Right cardiac atrium (tissue), 5 donors: ENCODE measurements at regions not wholly inside any gene's neighbourhood (a gene's known extent, or its start where the extent isn't known, plus 50 kb on each side); places are given as distances from the start of the nearest gene placed in this dataset.
A peak's percentile ranks its signal among the peaks of the same experiment; 100 is the strongest.
"Not testable (repeated sequence)": the region's sequence is repeated elsewhere in the genome, so short reads cannot be mapped to it uniquely, and the experiment has no call there.

Experiments
- ATAC-seq, 2 donors: fragments of 200-7000 bp; cut with Tn5 transposase; one replicate each; pipeline versions ENCODE4 v1.8.0 to v1.9.1; 2020; ENCODE audit warnings: moderate library complexity in 2 of 2, mild to moderate bottlenecking in 1 of 2
- DNase-seq, 3 donors: peaks; one replicate each; pipeline ENCODE4 v3.0.0-alpha.2; 2020
- H3K27ac ChIP-seq: one replicate; pipeline ENCODE4 v1.5.1; 2013; ENCODE audit warnings: mild to moderate bottlenecking, low read length, control low read depth, moderate library complexity
- H3K27me3 ChIP-seq: one replicate; pipeline ENCODE4 v1.6.1; 2013; ENCODE audit not compliant: control insufficient read depth, insufficient read depth
- H3K4me1 ChIP-seq: one replicate; pipeline ENCODE4 v1.6.1; 2013; ENCODE audit warnings: low read length; ENCODE audit not compliant: control insufficient read depth, insufficient read depth
- H3K4me3 ChIP-seq: one replicate; pipeline ENCODE4 v1.5.1; 2013; ENCODE audit warnings: low read length, control low read depth
- H3K9me3 ChIP-seq: one replicate; pipeline ENCODE4 v1.6.1; 2013; ENCODE audit warnings: low read length; ENCODE audit not compliant: control insufficient read depth
- whole genome bisulfite sequencing: extraction: QIAGEN DNeasy Blood & Tissue Kit; methylation state at CpG from one replicate; pipeline ENCODE4 v1.1.7; 2013; 5-methylcytosine and 5-hydroxymethylcytosine counted together
- intact Hi-C, 4 donors: fragments of 100-400 bp; cut with DNase I; formaldehyde crosslinking; loops; one replicate each; pipeline versions ENCODE4 v1.11.0 to v1.14.0; 2022 to 2023
- donor health status: healthy with polysubstance abuse.
- donor health status: DM: no; HTN: yes; CAD: no.
- donor health status: DM: no; HTN: no; CAD: no.
- donor health status: DM: no; HTN: yes; CAD: no; lungs with severe emphysema.
- donor health status: DM: yes; HTN: yes; CAD: no.

GRCh38 chr3:21020043-21020442 is 731.0 kb downstream of the ZNF385D start:
- H3K27ac ChIP-seq, result no peak overlapping the region
- 43% methylated on average over 2 of the region's 2 CpGs for WGBS
- no peak overlapping the region for H3K4me3 ChIP-seq
- H3K9me3 ChIP-seq, result no peaks in the 10 kb centered on the region
- intact Hi-C loops, result no loop called here
- no peak for DNase-seq
- no peaks in the 10 kb centered on the region for H3K4me1 ChIP-seq
- no peaks in the 10 kb centered on the region for H3K27me3 ChIP-seq
- no peak for ATAC-seq

GRCh38 chr3:21017115-21017852 is 733.7 kb downstream of the ZNF385D start:
- Histone ChIP-seq H3K27ac (no peak overlapping the region), H3K4me1 (no peaks in the 10 kb centered on the region), H3K9me3 (no peaks in the 10 kb centered on the region), H3K27me3 (no peaks in the 10 kb centered on the region), H3K4me3 (no peak overlapping the region)
- intact Hi-C loops, result no loop called here
- 89% methylated on average over 10 of the region's 10 CpGs for WGBS
- ATAC-seq, result no peak
- DNase-seq, result no peak

DNA sequence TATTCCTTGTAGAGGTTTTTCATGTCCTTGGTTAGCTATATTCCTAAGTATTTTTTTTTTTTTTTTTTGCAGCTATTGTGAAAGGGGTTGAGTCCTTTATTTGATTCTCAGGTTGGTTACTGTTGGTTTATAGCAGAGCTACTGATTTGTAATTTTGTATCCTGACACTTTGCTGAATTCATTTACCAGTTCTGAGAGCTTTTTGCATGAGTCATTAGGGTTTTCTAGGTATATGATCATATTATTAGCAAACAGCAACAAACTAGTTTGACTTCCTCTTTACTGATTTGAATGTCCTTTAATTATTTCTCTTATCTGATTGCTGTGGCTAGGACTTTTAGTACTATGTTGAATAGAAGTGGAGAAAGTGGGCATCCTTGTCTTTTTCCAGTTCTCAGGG is 737.4 kb downstream of the ZNF385D start:
- no peaks in the 10 kb centered on the region for H3K27me3 ChIP-seq
- ATAC-seq (no peak), DNase-seq (no peak)
- no peaks in the 10 kb centered on the region for H3K4me1 ChIP-seq
- no peaks in the 10 kb centered on the region for H3K9me3 ChIP-seq
- no peak overlapping the region for H3K27ac ChIP-seq
- intact Hi-C loops, result no loop called here
- H3K4me3 ChIP-seq, result no peak overlapping the region

- no peaks in the 10 kb centered on the region for H3K27me3 ChIP-seq
- H3K4me1 ChIP-seq, result no peaks in the 10 kb centered on the region
- no peak for DNase-seq
- intact Hi-C loops, result no loop called here
- no peaks in the 10 kb centered on the region for H3K9me3 ChIP-seq
- no peak for ATAC-seq
- 69% methylated on average over 1 of the region's 1 CpG for WGBS
- H3K4me3 ChIP-seq, result no peak overlapping the region
- H3K27ac ChIP-seq, result no peak overlapping the region
Measured at GRCh38 chr3:20999661-21000060, 751.3 kb downstream of the ZNF385D start.

- Histone ChIP-seq H3K27me3 (no peaks in the 10 kb centered on the region), H3K9me3 (no peaks in the 10 kb centered on the region), H3K4me3 (no peak overlapping the region), H3K27ac (no peak overlapping the region), H3K4me1 (no peaks in the 10 kb centered on the region)
- 91% methylated on average over 2 of the region's 2 CpGs for WGBS
- no peak for ATAC-seq
- DNase-seq, result no peak
- intact Hi-C loops, result no loop called here
Measured at GRCh38 chr3:20997183-20997582, 753.8 kb downstream of the ZNF385D start.

GRCh38 chr3:20990896-20991295 is 760.1 kb downstream of the ZNF385D start:
- no peak overlapping the region for H3K4me3 ChIP-seq
- no peaks in the 10 kb centered on the region for H3K4me1 ChIP-seq
- H3K27ac ChIP-seq, result no peak overlapping the region
- ATAC-seq (no peak), DNase-seq (no peak)
- H3K9me3 ChIP-seq, result no peaks in the 10 kb centered on the region
- intact Hi-C loops, result no loop called here
- 69% methylated on average over 1 of the region's 1 CpG for WGBS
- H3K27me3 ChIP-seq, result no peaks in the 10 kb centered on the region

DNA sequence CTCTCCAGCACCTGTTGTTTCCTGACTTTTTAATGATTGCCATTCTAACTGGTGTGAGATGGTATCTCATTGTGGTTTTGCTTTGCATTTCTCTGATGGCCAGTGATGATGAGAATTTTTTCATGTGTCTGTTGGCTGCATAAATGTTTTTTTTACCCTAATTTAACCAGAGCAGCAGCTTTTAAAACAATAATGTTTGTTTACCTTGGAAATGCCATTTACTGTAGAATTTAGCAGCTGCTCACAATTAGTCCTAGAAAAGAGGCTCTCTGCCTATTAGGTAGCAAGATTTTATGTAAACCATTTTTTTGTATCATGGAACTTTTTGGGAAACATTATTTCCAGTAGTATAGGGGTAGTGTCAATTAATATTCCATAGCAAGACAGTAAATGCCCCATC is 761.4 kb downstream of the ZNF385D start:
- H3K9me3 ChIP-seq, intact Hi-C loops, ATAC-seq, H3K27ac ChIP-seq, H3K4me3 ChIP-seq, H3K4me1 ChIP-seq, DNase-seq, H3K27me3 ChIP-seq: not testable (repeated sequence)

- no peak for ATAC-seq
- 53% methylated on average over 2 of the region's 2 CpGs for WGBS
- no peaks in the 10 kb centered on the region for H3K27me3 ChIP-seq
Measured at GRCh38 chr3:20984594-20985205, 766.3 kb downstream of the ZNF385D start.

DNA sequence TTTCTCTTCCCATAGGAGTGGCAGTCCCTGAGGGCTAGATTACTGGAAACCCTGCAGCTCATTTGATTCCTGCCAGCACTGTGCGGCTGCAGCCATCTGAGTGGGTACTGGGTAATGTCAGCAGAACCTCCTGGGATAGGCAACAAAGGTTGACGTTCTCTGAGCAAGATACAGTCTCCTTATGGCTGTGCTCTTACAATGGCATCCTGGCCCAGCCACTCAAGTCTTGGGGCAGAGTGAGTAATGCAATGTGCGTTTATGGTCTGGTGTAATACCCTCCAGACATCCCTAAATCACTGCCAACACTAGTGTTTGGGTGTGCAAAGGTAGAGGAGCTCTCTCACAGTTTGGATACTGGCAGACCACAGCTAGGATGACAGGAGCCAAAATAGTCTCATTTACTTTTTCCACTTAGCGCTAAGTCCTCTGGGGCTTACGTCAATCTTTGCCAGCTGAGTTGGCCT is 775.8 kb downstream of the ZNF385D start:
- DNase-seq, result peak in 2 of 3 donors; percentile 6 to 30
- H3K4me3 ChIP-seq, result no peak overlapping the region
- no peaks in the 10 kb centered on the region for H3K9me3 ChIP-seq
- H3K4me1 ChIP-seq, result no peaks in the 10 kb centered on the region
- intact Hi-C loops, result no loop called here
- whole genome bisulfite sequencing, result 51% methylated on average over 5 of the region's 5 CpGs
- H3K27ac ChIP-seq, result no peak overlapping the region
- no peaks in the 10 kb centered on the region for H3K27me3 ChIP-seq
- peak; percentile 26 to 57 for ATAC-seq

More at GRCh38 chr3:20984594-20985205, 766.3 kb downstream of the ZNF385D start:
- no peaks in the 10 kb centered on the region for H3K9me3 ChIP-seq
- no peaks in the 10 kb centered on the region for H3K4me1 ChIP-seq
- intact Hi-C loops, result no loop called here
- DNase-seq, result no peak
- no peak overlapping the region for H3K27ac ChIP-seq
- no peak overlapping the region for H3K4me3 ChIP-seq

DNA sequence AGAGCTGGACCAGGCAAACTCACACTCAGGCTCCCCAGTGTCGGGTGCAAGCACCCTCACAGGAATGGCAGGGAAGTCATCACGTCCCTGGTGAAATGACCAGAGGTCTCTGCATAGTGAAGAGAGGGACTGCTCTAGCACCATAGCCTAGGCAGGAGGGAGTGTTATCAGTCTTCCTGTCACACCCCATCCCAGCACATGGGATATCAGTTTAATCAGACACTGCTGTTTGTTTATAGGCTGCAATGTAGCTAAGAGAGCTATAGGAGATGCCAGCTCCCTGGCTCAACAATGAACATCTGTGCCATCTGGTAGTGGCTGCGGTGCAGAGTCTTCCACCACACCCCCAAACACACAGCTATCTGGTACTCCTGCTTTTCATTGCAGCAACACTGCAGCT is 776.6 kb downstream of the ZNF385D start:
- no peaks in the 10 kb centered on the region for H3K9me3 ChIP-seq
- 81% methylated on average over 3 of the region's 3 CpGs for WGBS
- H3K4me1 ChIP-seq, result no peaks in the 10 kb centered on the region
- H3K27ac ChIP-seq, result no peak overlapping the region
- no peak for ATAC-seq
- no peak for DNase-seq
- H3K27me3 ChIP-seq, result no peaks in the 10 kb centered on the region
- intact Hi-C loops, result no loop called here
- H3K4me3 ChIP-seq, result no peak overlapping the region

DNA sequence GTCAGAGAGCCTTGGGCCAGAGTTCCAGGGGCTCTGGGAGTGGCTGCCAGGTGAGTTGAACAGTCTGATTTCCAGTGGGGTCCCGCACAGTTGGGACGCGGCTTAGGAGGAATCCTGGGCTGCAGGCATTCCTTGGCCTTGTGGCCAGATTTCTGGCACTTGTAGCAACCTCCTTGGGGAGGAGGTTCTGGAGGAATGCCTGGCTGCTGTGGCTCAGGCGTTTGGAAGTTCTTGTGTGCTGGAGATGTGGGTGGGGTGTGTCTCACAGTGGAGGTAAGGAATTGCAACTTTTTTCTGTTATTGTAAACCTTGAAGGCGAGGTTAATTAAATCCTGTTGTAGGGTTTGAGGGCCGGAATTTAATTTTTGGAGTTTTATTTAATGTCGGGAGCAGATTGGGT is 780.2 kb downstream of the ZNF385D start:
- ATAC-seq, H3K4me3 ChIP-seq, H3K27ac ChIP-seq, DNase-seq, H3K4me1 ChIP-seq, H3K9me3 ChIP-seq, intact Hi-C loops, H3K27me3 ChIP-seq: not testable (repeated sequence)
- 82% methylated on average over 7 of the region's 7 CpGs for WGBS
